GM12878 (cell line): ENCODE measurements at regions not wholly inside any gene's neighbourhood (a gene's known extent, or its start where the extent isn't known, plus 50 kb on each side); places are given as distances from the start of the nearest gene placed in this dataset.

Experiments used
- FOS ChIP-seq: IDR thresholded peaks from 3 replicates; pipeline ENCODE4 v1.6.1; 2011; ENCODE audit warnings: borderline replicate concordance; ENCODE audit not compliant: insufficient read length; ENCODE audit errors: extremely low read depth
- HDAC6 ChIP-seq: fragments of 200-600 bp; sonication (generic); IDR thresholded peaks from one replicate; pipeline ENCODE4 v1.8.0; 2017; ENCODE audit warnings: antibody characterized with exemption; ENCODE audit not compliant: unreplicated experiment
- POLR2A ChIP-seq: IDR thresholded peaks from 2 replicates; pipeline ENCODE4 v1.6.1; 2011; ENCODE audit warnings: low read depth, mild to moderate bottlenecking, low read length
- SIN3A ChIP-seq: IDR thresholded peaks from 2 replicates; pipeline ENCODE4 v1.6.1; 2012; ENCODE audit warnings: low read depth, low read length, improper control_type of control experiment
- TF ChIP-seq, protein P1 (sequence below): IDR thresholded peaks from 2 replicates; pipeline ENCODE4 v1.6.1; 2011; ENCODE audit warnings: low read depth, low read length, improper control_type of control experiment, borderline replicate concordance

DNA sequence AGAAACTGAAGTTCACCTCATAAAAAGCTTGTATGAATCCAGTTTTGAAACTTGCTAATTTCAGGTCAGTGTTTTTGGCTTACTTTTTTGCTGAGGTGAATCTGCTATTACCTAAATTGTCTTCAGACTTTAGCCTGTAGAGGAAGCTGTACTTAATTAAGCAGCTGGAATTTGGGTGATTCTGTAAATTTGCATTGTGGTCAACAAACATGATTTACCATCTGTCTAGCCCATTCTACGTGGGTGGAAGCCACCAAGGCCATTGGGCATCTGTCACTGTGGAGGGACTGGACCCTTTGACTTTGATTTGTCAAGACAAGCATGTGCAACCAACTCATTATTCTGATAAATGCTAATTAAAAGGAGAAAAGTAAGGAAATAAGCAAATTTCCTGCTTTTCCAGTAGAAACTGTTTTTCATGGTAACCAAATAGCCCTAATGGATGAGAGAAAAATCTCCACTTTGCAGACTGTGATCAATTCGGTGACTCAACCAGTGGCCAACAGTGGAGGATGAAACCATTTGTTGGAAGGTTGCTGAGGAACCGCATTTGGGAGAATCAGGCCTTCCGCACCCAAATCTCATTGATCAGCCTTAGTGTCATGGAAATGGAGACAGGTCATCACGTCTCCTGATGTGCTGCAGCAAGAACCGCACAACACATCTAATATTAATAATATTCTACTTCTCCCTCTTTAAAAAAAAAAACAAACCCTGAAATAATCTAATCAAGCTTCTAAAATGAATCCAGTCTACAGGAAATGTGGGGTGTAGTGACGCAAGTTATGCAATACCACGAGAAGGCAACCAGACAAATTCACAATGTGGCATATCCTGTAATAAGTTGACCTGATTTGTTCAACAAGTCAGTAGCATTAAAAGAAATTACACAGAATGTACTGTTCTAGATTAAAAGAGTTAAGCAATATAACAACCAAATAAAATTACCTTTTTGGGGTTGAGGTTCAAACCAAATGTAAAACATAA is 54.3 kb downstream of the GARRE1 start:
- TF ChIP-seq SIN3A (no peak), FOS (no peak), HDAC6 (no peak), POLR2A (no peak)
- TF ChIP-seq, protein P1, sequence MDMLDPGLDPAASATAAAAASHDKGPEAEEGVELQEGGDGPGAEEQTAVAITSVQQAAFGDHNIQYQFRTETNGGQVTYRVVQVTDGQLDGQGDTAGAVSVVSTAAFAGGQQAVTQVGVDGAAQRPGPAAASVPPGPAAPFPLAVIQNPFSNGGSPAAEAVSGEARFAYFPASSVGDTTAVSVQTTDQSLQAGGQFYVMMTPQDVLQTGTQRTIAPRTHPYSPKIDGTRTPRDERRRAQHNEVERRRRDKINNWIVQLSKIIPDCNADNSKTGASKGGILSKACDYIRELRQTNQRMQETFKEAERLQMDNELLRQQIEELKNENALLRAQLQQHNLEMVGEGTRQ: no peak
